ENCODE measurements at regions not wholly inside any gene's neighbourhood (a gene's known extent, or its start where the extent isn't known, plus 50 kb on each side); places are given as distances from the start of the nearest gene placed in this dataset.
A peak's percentile ranks its signal among the peaks of the same experiment; 100 is the strongest.

- in situ Hi-C loops (cut with HindIII; ENCODE audit: extremely low pct_ligation_motif_present, low pct_unique_long_range_greater_than_20kb) (no loop called here), intact Hi-C loops (cut with micrococcal nuclease; ENCODE audit: unreplicated experiment) (no loop called here)
- no TSS peak for BruUV-seq (replicated peaks)
- no peak for TF ChIP-seq ZNF33A (CRISPR knock-in tag; IDR thresholded peaks at IDR 0.05; ENCODE audit: borderline replicate concordance)
- no peak for TF ChIP-seq SP2 (CRISPR knock-in tag; IDR thresholded peaks at IDR 0.05)
- TF ChIP-seq MED13 (CRISPR knock-in tag; IDR thresholded peaks at IDR 0.05): no peak
- TF ChIP-seq ZNF776 (CRISPR knock-in tag; IDR thresholded peaks at IDR 0.05): no peak
- no peak for TF ChIP-seq SP1 (IDR thresholded peaks at IDR 0.05)
- TF ChIP-seq SP1 (CRISPR knock-in tag; IDR thresholded peaks at IDR 0.05): no peak
- TF ChIP-seq, protein P1, sequence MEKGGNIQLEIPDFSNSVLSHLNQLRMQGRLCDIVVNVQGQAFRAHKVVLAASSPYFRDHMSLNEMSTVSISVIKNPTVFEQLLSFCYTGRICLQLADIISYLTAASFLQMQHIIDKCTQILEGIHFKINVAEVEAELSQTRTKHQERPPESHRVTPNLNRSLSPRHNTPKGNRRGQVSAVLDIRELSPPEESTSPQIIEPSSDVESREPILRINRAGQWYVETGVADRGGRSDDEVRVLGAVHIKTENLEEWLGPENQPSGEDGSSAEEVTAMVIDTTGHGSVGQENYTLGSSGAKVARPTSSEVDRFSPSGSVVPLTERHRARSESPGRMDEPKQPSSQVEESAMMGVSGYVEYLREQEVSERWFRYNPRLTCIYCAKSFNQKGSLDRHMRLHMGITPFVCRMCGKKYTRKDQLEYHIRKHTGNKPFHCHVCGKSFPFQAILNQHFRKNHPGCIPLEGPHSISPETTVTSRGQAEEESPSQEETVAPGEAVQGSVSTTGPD (CRISPR knock-in tag; IDR thresholded peaks at IDR 0.05): no peak
- no peak for TF ChIP-seq CBX5 (CRISPR knock-in tag; IDR thresholded peaks at IDR 0.05; ENCODE audit: borderline replicate concordance)
- TF ChIP-seq CREB1 (IDR thresholded peaks at IDR 0.05): peak; percentile 38; the same call in 1 of the 2 replicates
- TF ChIP-seq CREB1 (CRISPR knock-in tag; IDR thresholded peaks at IDR 0.05): no peak
- CTCF ChIA-PET (ENCODE audit: low intra/inter-chr PET ratio, low total read pairs): no interaction called here
- no peaks in the 10 kb centered on the region for H3K27me3 ChIP-seq (ENCODE audit: control insufficient read depth in 1 of 2, insufficient read depth in 2 of 2, low read length in 2 of 2)
- no peak overlapping the region for H3K27ac ChIP-seq (ENCODE audit: extremely low read length, insufficient read depth, low read length)
- WGBS (ENCODE audit: low lambda C conversion rate): 3% methylated on average over 3 of the region's 3 CpGs
- no peaks in the 10 kb centered on the region for H3K36me3 ChIP-seq (replicated peaks in 1 of 2; ENCODE audit: control insufficient read depth in 1 of 2, insufficient read depth in 2 of 2, low read length in 2 of 2)
- H3K4me2 ChIP-seq (ENCODE audit: low read depth, low read length): no peak overlapping the region
- DNase-seq (ENCODE audit: low spot score) (no peak), ATAC-seq (no peak), FAIRE-seq (no peak)
- no peaks in the 10 kb centered on the region for H4K20me1 ChIP-seq (ENCODE audit: insufficient read depth, low read length)
- POLR2A ChIA-PET: no interaction called here
- H3K79me2 ChIP-seq (ENCODE audit: insufficient read depth, low read length): no peaks in the 10 kb centered on the region
- peaks cover 83% of the 10 kb centered on the region for H3K9me3 ChIP-seq (ENCODE audit: low read length)
- no peak overlapping the region for H3K4me3 ChIP-seq (replicated peaks in 1 of 3; ENCODE audit: insufficient read depth in 1 of 3, low read depth in 2 of 3, low read length in 3 of 3)
- no peak overlapping the region for H2AFZ ChIP-seq (ENCODE audit: low read length)
- no peak overlapping the region for H3K9ac ChIP-seq (ENCODE audit: insufficient read depth, low read depth, low read length)
- no peaks in the 10 kb centered on the region for H3K4me1 ChIP-seq (ENCODE audit: insufficient read depth, low read length)
Measured at GRCh38 chr11:103832762-103833161, 203.7 kb upstream of the DDI1 start.

- H3K4me2 ChIP-seq (ENCODE audit: low read depth, low read length): no peak overlapping the region
- FAIRE-seq (no peak), DNase-seq (ENCODE audit: low spot score) (no peak), ATAC-seq (no peak)
- no peaks in the 10 kb centered on the region for H3K27me3 ChIP-seq (ENCODE audit: control insufficient read depth in 1 of 2, insufficient read depth in 2 of 2, low read length in 2 of 2)
- intact Hi-C loops (cut with micrococcal nuclease; ENCODE audit: unreplicated experiment): no loop called here
- no peak overlapping the region for H3K27ac ChIP-seq (ENCODE audit: extremely low read length, insufficient read depth, low read length)
- no peak overlapping the region for H3K9ac ChIP-seq (ENCODE audit: insufficient read depth, low read depth, low read length)
- in situ Hi-C loops (cut with HindIII; ENCODE audit: extremely low pct_ligation_motif_present, low pct_unique_long_range_greater_than_20kb): no loop called here
- no peaks in the 10 kb centered on the region for H3K4me1 ChIP-seq (ENCODE audit: insufficient read depth, low read length)
- 3% methylated on average over 6 of the region's 6 CpGs for WGBS (ENCODE audit: low lambda C conversion rate)
- no peak overlapping the region for H3K4me3 ChIP-seq (replicated peaks in 1 of 3; ENCODE audit: insufficient read depth in 1 of 3, low read depth in 2 of 3, low read length in 3 of 3)
- ChIA-PET CTCF (ENCODE audit: low intra/inter-chr PET ratio, low total read pairs) (no interaction called here), POLR2A (no interaction called here)
- no peaks in the 10 kb centered on the region for H4K20me1 ChIP-seq (ENCODE audit: insufficient read depth, low read length)
- no peak overlapping the region for H2AFZ ChIP-seq (ENCODE audit: low read length)
- H3K9me3 ChIP-seq (ENCODE audit: low read length): peaks cover 18% of the 10 kb centered on the region; the same call in 1 of the 2 replicates
- no peaks in the 10 kb centered on the region for H3K79me2 ChIP-seq (ENCODE audit: insufficient read depth, low read length)
- no peaks in the 10 kb centered on the region for H3K36me3 ChIP-seq (replicated peaks in 1 of 2; ENCODE audit: control insufficient read depth in 1 of 2, insufficient read depth in 2 of 2, low read length in 2 of 2)
- BruUV-seq (replicated peaks): no TSS peak
- no peak for TF ChIP-seq CEBPZ (IDR thresholded peaks at IDR 0.05; ENCODE audit: low read length)
- TF ChIP-seq ZNF264 (CRISPR knock-in tag; IDR thresholded peaks at IDR 0.05): no peak
- TF ChIP-seq GLI4 (CRISPR knock-in tag; IDR thresholded peaks at IDR 0.05; ENCODE audit: borderline replicate concordance): no peak
- TF ChIP-seq KDM3A (CRISPR knock-in tag; IDR thresholded peaks at IDR 0.05; ENCODE audit: low read depth): no peak
- no peak for TF ChIP-seq XBP1 (CRISPR knock-in tag; IDR thresholded peaks at IDR 0.05)
- no peak for TF ChIP-seq ZNF589 (CRISPR knock-in tag; conservative IDR thresholded peaks at IDR 0.05)
- TF ChIP-seq ZNF678 (CRISPR knock-in tag; IDR thresholded peaks at IDR 0.05): no peak
- no peak for TF ChIP-seq MBD4 (IDR thresholded peaks at IDR 0.05; ENCODE audit: borderline replicate concordance, low read length)
- TF ChIP-seq ZNF605 (CRISPR knock-in tag; IDR thresholded peaks at IDR 0.05): no peak
Measured at GRCh38 chr11:103842191-103842590, 194.2 kb upstream of the DDI1 start.

Measured in HepG2 (cell line).